Left ventricle myocardium superior (tissue), 1 donor: ENCODE measurements at regions not wholly inside any gene's neighbourhood (a gene's known extent, or its start where the extent isn't known, plus 50 kb on each side); places are given as distances from the start of the nearest gene placed in this dataset.
"Not testable (repeated sequence)": the region's sequence is repeated elsewhere in the genome, so short reads cannot be mapped to it uniquely, and the experiment has no call there.

Experiments
- ATAC-seq: fragments of 200-7000 bp; cut with Tn5 transposase; one replicate; pipeline ENCODE4 v1.9.1; 2020; ENCODE audit warnings: mild to moderate bottlenecking, moderate library complexity
- DNase-seq: peaks from one replicate; pipeline ENCODE4 v3.0.0-alpha.2; 2020
- intact Hi-C: fragments of 100-400 bp; cut with micrococcal nuclease; formaldehyde crosslinking; loops from one replicate; pipeline ENCODE4 v1.11.0; 2022
- donor health status: DM: no; HTN: yes; CAD: no; lungs with severe emphysema.

DNA sequence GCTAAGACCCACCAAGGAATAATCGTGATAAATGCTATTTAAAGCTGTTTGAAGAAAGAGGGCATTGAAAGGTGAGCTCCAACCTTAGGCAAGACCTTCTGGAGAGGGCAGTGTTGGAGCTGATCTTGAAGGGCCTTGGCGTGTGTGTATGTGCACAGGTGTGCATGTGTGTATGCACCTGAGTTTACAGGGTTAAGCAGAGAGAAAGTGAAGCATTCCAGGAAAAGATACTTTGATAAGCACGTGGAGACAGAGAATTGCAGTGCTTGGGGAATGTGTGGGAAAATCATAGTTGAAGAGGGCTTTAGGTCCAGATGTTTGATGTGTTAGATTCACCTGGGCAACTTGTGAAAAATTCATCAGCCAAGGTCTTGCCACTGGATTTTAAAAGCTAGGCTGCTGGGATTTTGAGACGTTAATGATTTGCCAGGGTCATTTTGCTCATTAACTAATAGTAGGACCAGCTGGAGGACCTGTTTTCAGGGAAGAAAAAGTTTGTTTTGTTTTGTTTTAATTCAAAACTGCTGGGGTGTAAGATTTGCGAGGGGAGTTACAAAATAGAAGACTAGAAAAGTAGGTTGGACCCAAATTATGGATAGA is 78.3 kb upstream of the ANKRD55 start:
- no peak for DNase-seq
- no peak for ATAC-seq
- intact Hi-C loops: no loop called here

DNA sequence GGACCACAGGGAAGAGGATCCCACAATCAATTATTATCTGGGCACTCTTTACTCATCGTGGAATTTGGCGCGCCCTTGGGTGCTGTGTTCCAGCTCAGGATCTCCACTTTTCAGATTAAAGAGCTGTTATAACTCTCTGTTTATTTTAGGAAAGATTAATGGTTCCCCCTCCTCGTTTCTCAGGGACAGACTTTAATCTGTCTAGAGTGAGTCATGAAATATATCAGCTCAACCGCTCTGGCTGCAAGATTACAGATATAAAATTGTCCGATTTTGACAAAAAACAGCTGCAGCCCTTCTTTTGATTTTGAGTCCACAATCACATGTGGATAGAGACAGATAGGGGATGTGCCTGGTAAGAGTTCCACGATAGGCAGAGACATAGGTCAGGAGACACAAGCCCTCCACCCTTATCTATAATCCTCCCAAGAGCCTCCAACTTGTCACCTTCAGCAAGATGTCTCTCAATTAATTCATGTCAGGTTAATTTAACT is 77.6 kb upstream of the ANKRD55 start:
- intact Hi-C loops: no loop called here
- DNase-seq (no peak), ATAC-seq (peak; percentile 55)

DNA sequence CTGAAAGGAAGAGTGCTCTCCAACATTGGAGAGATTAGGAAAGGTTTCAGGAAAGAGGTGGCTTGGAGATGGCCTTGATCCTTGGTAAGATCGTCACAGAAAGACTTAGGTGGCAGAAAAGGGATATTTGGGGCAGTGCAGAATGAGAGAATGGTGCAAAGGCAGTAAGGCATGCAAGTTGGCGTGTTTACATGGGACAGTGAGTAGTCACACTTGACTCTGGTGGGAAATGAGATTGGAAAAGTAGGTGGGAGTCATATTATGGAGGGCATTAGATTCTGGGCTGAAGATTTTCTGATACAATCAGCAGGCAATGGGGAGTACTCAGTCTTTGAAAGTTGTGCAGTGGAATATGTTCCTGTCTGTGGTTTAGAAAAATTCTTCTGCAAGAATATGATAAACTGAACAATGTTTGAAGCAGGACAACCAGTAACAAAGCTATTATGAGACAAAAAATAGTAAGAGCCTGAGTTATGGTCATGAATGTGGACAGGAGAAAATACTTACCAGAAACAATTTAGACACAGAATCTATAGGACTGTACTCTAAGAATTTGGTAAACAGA is 76.2 kb upstream of the ANKRD55 start:
- ATAC-seq (no peak), DNase-seq (no peak)
- intact Hi-C loops: no loop called here

DNA sequence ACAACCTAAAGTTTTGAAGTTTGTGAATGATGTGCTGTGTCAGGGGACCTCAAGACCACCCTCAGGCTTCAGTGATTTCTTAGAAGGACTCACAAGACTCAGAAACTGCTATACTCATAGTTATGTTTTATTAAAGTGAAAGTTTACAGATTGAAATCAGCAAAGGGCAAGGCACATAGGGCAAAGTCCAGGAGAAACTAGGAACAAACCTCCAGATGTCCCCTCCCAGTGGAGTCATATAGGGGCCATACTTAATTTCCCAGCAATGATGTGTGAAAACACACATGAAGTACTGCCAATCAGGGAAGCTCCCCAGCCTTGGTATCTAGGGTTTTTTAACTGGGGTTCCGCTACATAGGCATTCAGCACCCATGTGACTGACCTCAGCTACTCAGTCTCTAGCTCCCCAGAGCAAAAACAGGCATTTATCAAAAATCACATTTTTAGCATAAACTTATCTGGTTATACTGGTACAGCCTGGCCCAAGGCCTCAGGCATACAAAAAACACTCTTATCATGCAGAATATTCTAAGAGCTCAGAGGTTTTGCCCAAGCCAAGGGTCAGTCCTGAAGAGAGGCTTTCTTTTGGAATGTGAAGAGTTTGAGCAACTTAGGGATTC is 74.7 kb upstream of the ANKRD55 start:
- ATAC-seq: no peak
- intact Hi-C loops: no loop called here
- DNase-seq: no peak

DNA sequence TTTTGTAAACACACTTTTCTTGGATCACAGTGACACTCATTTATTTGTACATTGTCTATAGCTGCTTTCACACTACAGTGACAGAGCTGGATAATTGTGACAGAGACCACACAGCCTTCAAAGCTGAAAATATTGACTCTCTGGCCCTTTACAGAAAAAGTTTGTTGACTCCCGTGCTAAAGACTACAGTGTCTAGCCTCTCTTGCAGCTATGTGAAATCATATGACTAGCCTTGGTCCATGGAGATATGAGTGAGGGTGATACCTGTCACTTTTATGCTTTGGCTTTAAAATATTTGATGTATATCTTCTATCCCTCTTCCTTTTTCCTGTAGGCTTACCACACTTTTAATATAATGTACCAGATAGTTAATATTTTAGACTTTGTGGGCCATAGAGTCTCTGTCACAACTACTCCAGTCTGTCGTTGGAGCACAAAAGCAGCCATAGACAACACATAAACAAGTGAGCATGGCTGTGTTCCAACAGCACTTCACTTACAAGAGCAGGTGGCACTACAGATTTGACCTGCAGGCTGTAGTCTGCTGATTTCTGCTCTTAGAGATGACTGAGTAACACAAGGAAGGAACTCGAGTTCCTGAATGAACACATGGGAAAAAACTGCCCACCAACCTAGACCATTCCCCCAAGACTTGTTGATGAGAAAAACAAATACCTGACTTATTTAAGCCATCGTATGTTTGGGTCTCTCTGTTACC is 73.5 kb upstream of the ANKRD55 start:
- no peak for DNase-seq
- intact Hi-C loops: no loop called here
- peak; percentile 25 for ATAC-seq

DNA sequence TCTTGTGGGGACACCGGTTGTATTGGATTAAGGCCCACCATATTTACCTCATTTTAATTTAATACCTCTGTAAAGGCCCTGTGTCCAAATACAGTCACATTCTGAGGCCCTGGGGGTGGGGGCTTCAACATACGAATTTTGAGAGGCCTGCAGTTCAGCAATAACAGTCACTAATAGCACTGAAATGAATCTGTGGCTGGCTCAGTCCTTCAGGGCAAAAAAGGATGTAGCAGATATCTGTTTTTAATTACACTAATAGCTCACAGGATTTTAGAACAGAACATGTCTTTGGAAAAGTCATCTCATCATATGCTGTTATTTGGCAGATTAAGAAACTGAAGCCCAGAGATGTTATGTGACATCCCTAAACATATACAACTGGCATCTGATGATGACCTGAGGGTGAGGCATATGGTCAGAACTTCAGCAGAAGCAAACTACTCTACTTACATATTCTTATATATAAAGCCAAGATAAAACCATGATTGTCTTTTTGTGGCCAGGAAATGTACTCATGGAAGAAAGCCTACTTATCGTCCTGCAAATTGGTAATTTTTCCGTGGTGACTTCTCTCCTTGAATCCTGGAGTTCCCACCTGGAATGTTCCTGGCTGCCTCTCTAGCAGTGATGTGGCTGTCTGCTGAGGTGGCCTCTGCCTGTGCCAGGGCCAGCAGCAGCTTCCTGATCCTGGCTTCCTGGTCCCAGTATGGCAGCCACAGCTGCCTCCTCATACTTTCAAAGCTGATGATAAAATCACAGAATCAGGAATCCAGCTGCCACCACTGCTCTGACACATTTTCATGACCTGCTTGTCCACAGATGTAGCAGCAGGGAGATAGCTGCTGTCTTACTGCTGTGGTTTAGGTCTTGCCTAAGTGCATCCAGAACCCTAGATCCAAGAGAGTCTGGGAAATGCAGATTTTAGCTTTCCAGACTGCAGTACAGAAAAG is 72.1 kb upstream of the ANKRD55 start:
- no peak for DNase-seq

DNA sequence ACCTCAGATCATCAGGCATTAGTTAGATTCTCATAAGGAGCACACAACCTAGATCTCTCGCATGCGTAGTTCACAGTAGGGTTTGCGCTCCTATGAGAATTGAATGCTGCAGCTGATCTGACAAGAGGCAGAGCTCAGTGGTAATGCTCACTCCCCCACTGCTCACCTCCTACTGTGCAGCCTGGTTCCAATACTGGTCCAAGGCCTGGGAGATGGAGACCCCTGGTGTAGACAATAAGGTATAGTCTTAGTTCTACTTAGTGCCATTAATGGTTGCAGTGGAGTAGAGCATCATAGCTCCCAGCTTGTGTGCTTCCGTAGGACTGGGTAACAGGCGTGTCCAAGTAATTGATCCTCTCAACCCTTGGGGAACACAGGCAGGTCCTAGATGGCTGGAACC is 70.4 kb upstream of the ANKRD55 start:
- intact Hi-C loops: no loop called here
- no peak for DNase-seq
- ATAC-seq: no peak

More for the DNA sequence above, 72.1 kb upstream of the ANKRD55 start:
- no peak for ATAC-seq
- intact Hi-C loops: no loop called here

DNA sequence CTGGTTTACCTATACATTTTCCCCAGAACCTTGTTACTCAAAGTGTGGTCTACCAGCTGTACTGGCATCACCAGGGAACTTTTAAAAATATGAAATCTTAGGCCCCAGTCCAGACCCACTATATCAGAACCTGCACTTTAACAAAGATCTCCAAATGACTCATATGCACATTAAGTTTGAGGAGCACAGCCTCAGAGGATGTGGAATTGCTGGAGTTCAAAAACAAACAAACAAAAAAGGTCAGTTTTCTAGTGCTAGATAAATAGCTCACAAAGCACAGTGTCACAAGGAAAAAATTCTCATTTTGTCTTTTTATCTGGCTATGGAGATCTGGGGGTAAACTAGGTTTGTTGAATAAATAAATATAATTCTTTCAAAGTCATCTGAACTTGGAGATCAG is 68.9 kb upstream of the ANKRD55 start:
- DNase-seq (no peak), ATAC-seq (no peak)
- intact Hi-C loops: no loop called here

DNA sequence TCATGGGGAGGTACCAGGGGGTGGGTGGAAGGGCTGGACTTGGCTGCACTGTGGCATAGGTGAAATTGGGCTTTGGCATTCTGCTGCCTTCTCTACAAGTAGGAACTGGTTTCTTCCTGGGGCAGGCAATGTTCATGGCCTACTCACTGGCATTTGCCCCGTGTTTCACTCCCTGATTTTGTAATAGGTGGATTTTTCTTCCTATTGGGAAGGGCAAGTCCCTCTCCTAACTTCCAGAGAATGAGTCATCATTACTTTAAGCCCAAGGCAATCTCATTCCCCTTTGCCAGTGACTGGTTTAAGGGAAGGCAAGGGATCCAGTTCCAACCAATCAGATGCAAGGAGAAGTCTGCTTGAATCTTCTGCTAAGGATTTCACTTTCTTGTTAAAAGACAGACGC is 67.9 kb upstream of the ANKRD55 start:
- DNase-seq (no peak), ATAC-seq (no peak)
- intact Hi-C loops: no loop called here

DNA sequence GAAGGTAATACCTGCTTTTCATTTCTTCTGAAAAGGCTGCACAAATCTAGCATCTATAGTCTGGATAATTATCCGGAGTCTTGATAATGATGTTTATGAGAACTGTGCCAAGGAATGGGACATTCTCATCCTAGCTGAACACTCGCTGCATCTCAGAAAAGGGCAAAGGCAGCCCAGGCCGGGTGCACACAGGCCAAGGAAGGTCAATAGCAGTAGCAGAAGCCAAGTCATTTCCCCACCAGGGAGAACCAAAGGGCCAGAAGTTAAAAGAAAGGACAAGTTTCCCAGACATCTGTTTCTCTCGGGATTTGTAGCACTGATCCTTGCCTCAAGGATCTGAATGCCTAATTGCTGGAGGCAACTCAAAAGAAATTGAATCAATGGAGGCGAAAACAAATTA is 66.1 kb upstream of the ANKRD55 start:
- intact Hi-C loops: no loop called here
- ATAC-seq (peak; percentile 84), DNase-seq (peak; percentile 41)

DNA sequence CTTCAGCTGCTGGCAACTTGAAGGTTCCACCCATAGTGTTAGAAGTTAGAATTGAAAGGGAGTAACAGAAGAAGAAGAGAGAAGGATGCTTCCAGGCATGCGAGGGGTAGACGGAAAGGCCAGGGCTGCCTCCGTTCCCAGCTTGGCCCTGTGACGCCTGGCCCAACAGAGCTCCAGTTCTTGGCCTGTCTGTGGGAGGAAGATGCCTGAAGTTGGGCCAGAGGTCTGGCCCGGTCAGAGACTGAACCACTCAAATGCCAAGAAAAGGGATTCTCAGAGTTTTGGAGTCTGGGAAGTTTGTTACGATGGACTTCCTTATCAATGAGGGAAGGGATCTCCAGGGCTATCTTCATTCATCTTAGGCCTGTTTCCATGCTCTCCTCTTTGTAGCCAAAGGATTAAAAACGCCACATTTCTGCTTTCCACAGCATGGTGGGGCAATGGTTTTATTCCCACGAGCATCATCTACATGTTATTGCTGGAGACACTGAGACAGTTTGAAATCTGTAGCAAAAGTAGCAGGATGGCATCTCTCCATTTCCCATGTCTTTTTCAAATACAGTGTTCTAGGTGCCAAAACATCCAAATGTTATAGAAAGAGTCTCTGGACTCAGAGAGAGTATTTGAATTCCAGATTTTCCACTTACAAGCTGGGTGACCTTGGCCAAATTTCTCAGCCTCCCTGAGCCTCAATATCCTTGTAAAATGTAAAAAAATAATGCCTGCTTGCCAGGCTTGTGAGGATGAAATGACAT is 65.4 kb upstream of the ANKRD55 start:
- ATAC-seq (peak; percentile 87), DNase-seq (peak; percentile 56)
- intact Hi-C loops: no loop called here

DNA sequence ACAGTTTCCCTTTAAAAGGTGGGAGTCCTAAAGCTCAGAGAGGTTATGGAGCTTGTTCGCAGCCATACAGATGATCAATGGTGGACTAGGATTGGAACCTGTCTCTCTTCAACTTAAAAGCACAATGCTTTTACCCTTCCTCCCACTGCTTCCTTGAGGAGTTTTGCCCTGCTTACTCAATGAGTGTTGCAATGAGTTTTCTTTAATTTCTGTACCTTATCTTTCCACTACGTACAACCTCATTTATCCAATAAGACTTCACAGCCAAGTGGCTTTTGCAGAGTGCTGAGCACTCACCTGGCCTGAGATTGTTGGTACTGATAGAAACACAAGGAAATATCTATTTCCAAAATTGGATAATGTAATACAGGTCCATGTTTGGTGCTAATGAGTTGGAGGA is 64.7 kb upstream of the ANKRD55 start:
- ATAC-seq (no peak), DNase-seq (no peak)
- intact Hi-C loops: no loop called here

DNA sequence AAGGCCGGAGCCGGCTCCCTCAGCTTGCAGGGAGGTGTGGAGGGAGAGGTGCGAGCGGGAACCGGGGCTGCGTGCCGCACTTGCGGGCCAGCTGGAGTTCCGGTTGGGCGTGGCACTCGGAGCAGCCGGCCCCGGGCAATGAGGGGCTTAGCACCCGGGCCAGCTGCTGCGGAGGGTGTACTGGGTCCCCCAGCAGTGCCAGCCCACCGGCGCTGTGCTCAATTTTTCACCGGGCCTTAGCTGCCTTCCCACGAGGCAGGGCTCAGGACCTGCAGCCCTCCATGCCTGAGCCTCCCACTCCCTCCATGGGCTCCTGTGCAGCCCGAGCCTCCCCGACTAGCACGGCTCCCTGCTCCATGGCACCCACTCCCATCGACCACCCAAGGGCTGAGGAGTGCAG is 62.2 kb upstream of the ANKRD55 start:
- intact Hi-C loops, DNase-seq, ATAC-seq: not testable (repeated sequence)

DNA sequence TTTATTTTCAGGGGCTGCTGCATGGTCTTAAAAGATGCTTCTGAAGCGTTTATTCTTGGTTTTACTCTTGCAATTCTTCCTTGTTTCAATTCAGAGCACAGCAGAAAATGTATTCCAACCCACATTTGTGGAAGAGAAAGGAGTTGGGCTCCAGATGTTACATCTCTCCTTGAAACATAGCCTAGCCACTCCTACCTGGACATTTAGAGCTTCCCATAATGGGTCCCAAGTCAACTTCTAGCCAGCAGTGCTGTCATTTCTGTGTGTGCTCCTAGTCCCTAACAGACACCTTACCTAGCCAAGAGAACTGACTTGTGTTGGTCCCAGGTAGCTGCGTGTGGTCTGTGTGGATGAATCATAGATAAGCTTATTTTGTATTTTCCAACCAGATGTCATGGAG is 61.2 kb upstream of the ANKRD55 start:
- intact Hi-C loops: no loop called here
- DNase-seq: no peak
- ATAC-seq: no peak

DNA sequence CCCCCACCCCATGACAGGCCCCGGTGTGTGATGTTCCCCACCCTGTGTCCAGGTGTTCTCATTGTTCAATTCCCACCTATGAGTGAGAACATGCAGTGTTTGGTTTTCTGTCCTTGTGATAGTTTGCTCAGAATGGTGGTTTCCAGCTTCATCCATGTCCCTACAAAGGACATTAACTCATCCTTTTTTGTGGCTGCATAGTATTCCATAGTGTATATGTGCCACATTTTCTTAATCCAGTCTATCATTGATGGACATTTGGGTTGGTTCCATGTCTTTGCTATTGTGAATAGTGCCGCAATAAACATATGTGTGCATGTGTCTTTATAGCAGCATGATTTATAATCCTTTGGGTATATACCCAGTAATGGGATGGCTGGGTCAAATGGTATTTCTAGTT is 59.7 kb upstream of the ANKRD55 start:
- DNase-seq, intact Hi-C loops, ATAC-seq: not testable (repeated sequence)

DNA sequence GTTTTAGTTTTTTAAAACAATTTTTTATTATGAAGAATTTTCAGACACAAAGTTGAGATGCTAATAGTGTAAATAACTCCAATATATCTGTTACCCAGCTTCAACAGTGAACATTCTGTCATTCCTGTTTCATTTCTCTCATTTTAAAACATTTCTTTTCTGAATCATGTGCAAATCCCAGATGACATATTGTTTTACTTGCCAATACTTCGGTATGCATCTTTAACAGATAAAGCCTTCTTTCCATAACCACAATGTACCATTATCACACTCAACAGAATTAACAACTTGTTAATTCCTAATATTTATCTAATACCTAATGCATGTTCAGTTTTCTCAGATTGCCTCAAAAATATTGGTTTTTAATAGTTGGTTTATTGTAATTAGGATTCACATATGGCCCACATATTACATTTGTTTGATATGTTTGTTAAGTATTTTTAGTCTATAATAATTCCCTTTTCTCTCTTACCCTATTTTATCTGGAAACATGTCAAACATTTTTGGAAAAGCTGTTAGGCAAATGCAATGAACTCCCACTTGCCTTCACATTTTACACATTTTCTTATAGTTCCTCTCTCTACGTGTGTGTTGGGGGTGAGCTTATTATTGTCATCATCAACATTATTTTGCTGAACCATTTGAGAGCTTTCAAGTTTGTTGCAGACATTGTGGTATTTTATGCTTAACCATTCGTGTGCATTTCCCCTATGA is 58.7 kb upstream of the ANKRD55 start:
- ATAC-seq: no peak
- DNase-seq: no peak
- intact Hi-C loops: no loop called here

DNA sequence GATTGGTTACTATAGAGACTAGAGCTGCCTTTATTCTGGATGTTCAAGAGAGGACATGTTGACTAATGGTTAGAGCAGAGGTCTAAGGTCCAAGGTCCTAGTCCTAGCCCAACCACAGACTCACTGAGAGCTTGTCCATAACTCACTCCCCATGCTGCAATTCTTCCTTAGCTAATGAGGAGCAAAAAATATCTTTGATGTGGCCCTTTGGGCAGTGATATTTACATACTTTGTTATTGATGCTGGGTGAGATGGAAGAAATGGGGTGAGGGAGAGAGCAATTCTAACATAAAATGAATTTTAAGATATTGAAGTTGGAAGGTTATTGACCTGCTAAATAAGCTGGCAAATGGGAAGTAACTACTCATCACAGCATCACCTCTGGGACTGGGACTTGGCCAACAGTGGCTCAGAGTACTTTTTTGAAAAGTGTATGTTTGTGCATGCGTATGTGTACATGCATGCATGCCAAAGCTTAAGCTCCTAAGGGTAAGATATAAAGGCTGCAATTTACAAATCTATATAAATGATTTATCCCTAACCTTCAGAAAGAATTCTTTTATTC is 58.0 kb upstream of the ANKRD55 start:
- no peak for ATAC-seq
- intact Hi-C loops: no loop called here
- DNase-seq: no peak
